OCI-LY1 (cell line): ENCODE measurements at regions not wholly inside any gene's neighbourhood (a gene's known extent, or its start where the extent isn't known, plus 50 kb on each side); places are given as distances from the start of the nearest gene placed in this dataset.

Source experiments
- CTCF ChIP-seq: fragments of 200-600 bp; sonication (generic), shearing (Covaris generic); IDR thresholded peaks from 2 replicates; pipeline ENCODE4 v1.5.1; 2017; ENCODE audit warnings: mild to moderate bottlenecking, antibody characterized with exemption, low read length, moderate library complexity, mixed read lengths
- EZH2 ChIP-seq: fragments of 200-600 bp; sonication (generic), shearing (Covaris generic); IDR thresholded peaks from 2 replicates; pipeline ENCODE4 v1.8.0; 2017; ENCODE audit warnings: borderline replicate concordance, mixed run types, mild to moderate bottlenecking, antibody characterized with exemption, low read length, moderate library complexity, mixed read lengths

- TF ChIP-seq CTCF (no peak), EZH2 (no peak)
Observed at GRCh38 chr4:141448490-141448889, 187.9 kb upstream of the IL15 start.
